ENCODE measurements at regions not wholly inside any gene's neighbourhood (a gene's known extent, or its start where the extent isn't known, plus 50 kb on each side); places are given as distances from the start of the nearest gene placed in this dataset.

DNA sequence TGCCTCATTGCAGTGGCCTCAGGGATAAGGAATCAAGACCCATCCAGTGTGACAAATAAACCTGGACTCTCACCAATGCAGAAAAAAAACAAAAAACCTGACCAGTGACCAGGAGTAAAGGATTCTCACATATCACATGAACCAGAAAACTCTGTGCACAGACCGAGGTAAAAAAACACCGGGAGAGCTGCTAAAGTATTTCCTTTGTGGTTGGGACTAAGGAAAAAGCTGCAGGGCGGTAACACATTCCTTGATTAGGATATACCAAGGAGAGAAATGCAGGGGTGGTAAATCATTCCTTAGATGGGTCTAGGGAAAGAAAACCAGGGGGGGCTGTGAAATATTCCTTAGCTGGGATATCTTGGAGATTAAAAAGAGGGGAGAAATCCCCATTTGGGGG, 64.8 kb upstream of the ZNF85 start:
- no peaks in the 10 kb centered on the region for H3K4me1 Mint-ChIP-seq
- no peak overlapping the region for H3K4me3 Mint-ChIP-seq
- no peak overlapping the region for H3K27ac Mint-ChIP-seq
- DNase-seq = no peak
- H3K9me3 Mint-ChIP-seq = peaks cover 95% of the 10 kb centered on the region
- no peaks in the 10 kb centered on the region for H3K36me3 Mint-ChIP-seq (ENCODE audit: low read depth)
- peaks cover 2% of the 10 kb centered on the region for H3K27me3 Mint-ChIP-seq (ENCODE audit: low read depth, poor library complexity)
- TF ChIP-seq, protein P1, sequence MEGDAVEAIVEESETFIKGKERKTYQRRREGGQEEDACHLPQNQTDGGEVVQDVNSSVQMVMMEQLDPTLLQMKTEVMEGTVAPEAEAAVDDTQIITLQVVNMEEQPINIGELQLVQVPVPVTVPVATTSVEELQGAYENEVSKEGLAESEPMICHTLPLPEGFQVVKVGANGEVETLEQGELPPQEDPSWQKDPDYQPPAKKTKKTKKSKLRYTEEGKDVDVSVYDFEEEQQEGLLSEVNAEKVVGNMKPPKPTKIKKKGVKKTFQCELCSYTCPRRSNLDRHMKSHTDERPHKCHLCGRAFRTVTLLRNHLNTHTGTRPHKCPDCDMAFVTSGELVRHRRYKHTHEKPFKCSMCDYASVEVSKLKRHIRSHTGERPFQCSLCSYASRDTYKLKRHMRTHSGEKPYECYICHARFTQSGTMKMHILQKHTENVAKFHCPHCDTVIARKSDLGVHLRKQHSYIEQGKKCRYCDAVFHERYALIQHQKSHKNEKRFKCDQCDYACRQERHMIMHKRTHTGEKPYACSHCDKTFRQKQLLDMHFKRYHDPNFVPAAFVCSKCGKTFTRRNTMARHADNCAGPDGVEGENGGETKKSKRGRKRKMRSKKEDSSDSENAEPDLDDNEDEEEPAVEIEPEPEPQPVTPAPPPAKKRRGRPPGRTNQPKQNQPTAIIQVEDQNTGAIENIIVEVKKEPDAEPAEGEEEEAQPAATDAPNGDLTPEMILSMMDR (IDR thresholded peaks at IDR 0.05) = no peak

- Mint-ChIP-seq H3K9me3 (peaks cover 92% of the 10 kb centered on the region), H3K27me3 (ENCODE audit: low read depth, poor library complexity) (no peaks in the 10 kb centered on the region), H3K4me1 (no peaks in the 10 kb centered on the region), H3K27ac (no peak overlapping the region), H3K36me3 (ENCODE audit: low read depth) (no peaks in the 10 kb centered on the region), H3K4me3 (no peak overlapping the region)
- TF ChIP-seq, protein P1 (IDR thresholded peaks at IDR 0.05) = no peak
- DNase-seq = no peak
These were observed 64.2 kb upstream of the ZNF85 start for GRCh38 chr19:20858861-20859260.

DNA sequence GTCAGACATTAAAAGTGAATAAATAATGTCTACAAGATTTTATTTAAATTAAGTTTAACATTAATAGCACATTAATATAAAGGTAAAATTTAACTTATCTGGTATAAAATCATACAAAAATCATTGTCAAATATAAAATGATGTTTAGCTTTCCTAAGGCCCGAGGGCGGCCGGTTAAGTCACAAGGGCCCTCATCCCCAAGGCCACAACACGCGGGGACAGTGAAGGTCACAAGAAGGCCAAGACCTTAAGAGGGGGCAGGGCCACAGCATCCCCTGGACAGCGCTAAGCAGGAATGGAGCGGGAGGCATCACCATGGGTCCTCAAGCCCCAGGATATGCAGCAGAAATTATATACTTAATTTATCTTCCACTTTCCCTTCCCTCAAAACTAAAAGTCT, 62.7 kb upstream of the ZNF85 start:
- Mint-ChIP-seq H3K4me1 (no peaks in the 10 kb centered on the region), H3K9me3 (peaks cover 91% of the 10 kb centered on the region), H3K36me3 (ENCODE audit: low read depth) (no peaks in the 10 kb centered on the region), H3K27me3 (ENCODE audit: low read depth, poor library complexity) (no peaks in the 10 kb centered on the region), H3K27ac (no peak overlapping the region), H3K4me3 (no peak overlapping the region)
- DNase-seq = no peak
- TF ChIP-seq, protein P1 (IDR thresholded peaks at IDR 0.05) = no peak

DNA sequence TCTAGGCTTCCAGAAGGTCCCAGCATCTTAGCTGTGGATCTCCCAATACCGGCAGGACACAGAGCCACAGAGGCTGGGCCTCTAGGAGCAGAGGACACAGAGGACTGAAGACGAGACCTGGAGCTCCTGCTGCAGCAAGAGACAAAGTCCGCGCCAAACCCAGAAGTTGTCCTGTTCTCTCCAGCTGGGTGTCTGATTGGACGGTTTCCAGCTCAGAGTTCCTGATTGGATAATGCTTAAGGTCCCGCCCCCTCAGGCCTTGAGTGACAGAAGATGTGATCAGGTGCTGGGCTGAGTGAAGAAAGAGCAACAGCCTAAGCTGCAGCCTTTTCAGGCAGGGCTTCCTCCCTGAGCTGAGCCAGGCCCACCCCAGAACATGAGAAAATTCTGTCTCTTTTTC, 59.9 kb upstream of the ZNF85 start:
- TF ChIP-seq, protein P1 (IDR thresholded peaks at IDR 0.05) = no peak
- H3K27ac Mint-ChIP-seq = no peak overlapping the region
- no peaks in the 10 kb centered on the region for H3K27me3 Mint-ChIP-seq (ENCODE audit: low read depth, poor library complexity)
- peaks cover 1% of the 10 kb centered on the region for H3K36me3 Mint-ChIP-seq (ENCODE audit: low read depth)
- no peaks in the 10 kb centered on the region for H3K4me1 Mint-ChIP-seq
- H3K9me3 Mint-ChIP-seq = peaks cover 92% of the 10 kb centered on the region
- no peak overlapping the region for H3K4me3 Mint-ChIP-seq
- DNase-seq = no peak
